DOHH2 (cell line): ENCODE measurements at regions not wholly inside any gene's neighbourhood (a gene's known extent, or its start where the extent isn't known, plus 50 kb on each side); places are given as distances from the start of the nearest gene placed in this dataset.

Experiments used
- H3F3A ChIP-seq: fragments of 200-600 bp; sonication (generic), shearing (Covaris generic); 2 replicates; pipeline ENCODE4 v1.6.0; 2016; ENCODE audit warnings: antibody characterized with exemption, mild to moderate bottlenecking; ENCODE audit not compliant: control insufficient read depth, insufficient read depth
- H3K27ac ChIP-seq: fragments of 200-600 bp; sonication (generic); 2 replicates; pipeline ENCODE4 v1.5.1; 2014; ENCODE audit warnings: low read depth, mild to moderate bottlenecking, low read length, moderate library complexity
- H3K27me3 ChIP-seq: fragments of 200-600 bp; sonication (generic); 2 replicates; pipeline ENCODE4 v1.6.1; 2014; ENCODE audit warnings: mild to moderate bottlenecking, low read length, mixed read lengths; ENCODE audit not compliant: control insufficient read depth
- H3K36me3 ChIP-seq: fragments of 200-600 bp; sonication (generic); 2 replicates; pipeline ENCODE4 v1.6.1; 2014; ENCODE audit warnings: mild to moderate bottlenecking, low read length, moderate library complexity, mixed read lengths; ENCODE audit not compliant: control insufficient read depth
- H3K4me1 ChIP-seq: fragments of 200-600 bp; sonication (generic); 2 replicates; pipeline ENCODE4 v1.6.1; 2014; ENCODE audit warnings: mild to moderate bottlenecking, low read length, mixed read lengths; ENCODE audit not compliant: control insufficient read depth
- H3K4me2 ChIP-seq: fragments of 200-600 bp; sonication (generic); 2 replicates; pipeline ENCODE4 v1.6.0; 2014; ENCODE audit warnings: mild to moderate bottlenecking, low read length, moderate library complexity
- H3K4me3 ChIP-seq: fragments of 200-600 bp; sonication (generic); 2 replicates; pipeline ENCODE4 v1.5.1; 2014; ENCODE audit warnings: mild to moderate bottlenecking, low read length, mixed read lengths
- H3K79me2 ChIP-seq: fragments of 200-600 bp; sonication (generic); 2 replicates; pipeline ENCODE4 v1.6.1; 2014; ENCODE audit warnings: mild to moderate bottlenecking, low read length, mixed read lengths; ENCODE audit not compliant: control insufficient read depth
- H3K9me2 ChIP-seq: fragments of 200-600 bp; sonication (generic); replicated peaks from 2 replicates; pipeline ENCODE4 v1.6.1; 2014; ENCODE audit warnings: mild to moderate bottlenecking, low read length, mixed read lengths; ENCODE audit not compliant: control insufficient read depth
- H3K9me3 ChIP-seq: fragments of 200-600 bp; sonication (generic); 2 replicates; pipeline ENCODE4 v1.6.1; 2014; ENCODE audit warnings: antibody characterized with exemption, low read length, mixed read lengths; ENCODE audit not compliant: control insufficient read depth, insufficient read depth
- H4K20me1 ChIP-seq: fragments of 200-600 bp; sonication (generic); 2 replicates; pipeline ENCODE4 v1.6.0; 2014; ENCODE audit warnings: low read depth, mild to moderate bottlenecking, antibody characterized with exemption, low read length, moderate library complexity; ENCODE audit not compliant: control insufficient read depth, insufficient read depth
- EZH2phosphoT487 ChIP-seq: fragments of 200-600 bp; sonication (generic); IDR thresholded peaks from 2 replicates; pipeline ENCODE4 v1.6.1; 2017; ENCODE audit warnings: borderline replicate concordance, mild to moderate bottlenecking, antibody characterized with exemption, low read length, moderate library complexity, mixed read lengths
- TF ChIP-seq, protein P1 (sequence below): fragments of 200-600 bp; sonication (generic); IDR thresholded peaks from one replicate; pipeline ENCODE4 v1.5.1; 2014; ENCODE audit warnings: antibody characterized with exemption, mild to moderate bottlenecking, low read depth, low read length; ENCODE audit not compliant: poor library complexity, severe bottlenecking

DNA sequence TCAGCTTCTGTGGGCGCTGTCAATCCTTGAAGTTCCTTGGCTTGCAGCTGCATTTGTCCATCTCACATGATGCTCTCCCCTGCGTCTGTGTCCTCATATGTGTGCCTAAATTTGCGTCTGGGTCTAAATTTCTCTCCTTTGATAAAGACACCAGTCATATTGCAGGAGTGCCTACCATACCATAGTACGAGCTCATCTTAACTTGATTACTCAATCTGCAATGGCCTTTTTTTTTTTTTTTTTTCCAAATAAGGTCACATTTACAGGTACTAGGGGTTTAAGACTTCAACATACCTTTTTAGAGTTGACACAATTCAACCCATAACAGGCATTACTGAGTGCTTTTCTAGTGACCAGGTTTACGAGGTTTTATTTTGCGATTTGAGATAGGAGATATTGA, 233.3 kb upstream of the TBX3 start:
- Histone ChIP-seq H3K4me1 (no peaks in the 10 kb centered on the region), H3K27me3 (no peaks in the 10 kb centered on the region), H3K4me3 (no peak overlapping the region), H3K27ac (no peak overlapping the region), H3K36me3 (no peaks in the 10 kb centered on the region), H3K4me2 (no peak overlapping the region), H3K9me2 (no peaks in the 10 kb centered on the region), H3K79me2 (no peaks in the 10 kb centered on the region), H3K9me3 (no peaks in the 10 kb centered on the region), H4K20me1 (no peaks in the 10 kb centered on the region), H3F3A (no peaks in the 10 kb centered on the region)
- TF ChIP-seq, protein P1, sequence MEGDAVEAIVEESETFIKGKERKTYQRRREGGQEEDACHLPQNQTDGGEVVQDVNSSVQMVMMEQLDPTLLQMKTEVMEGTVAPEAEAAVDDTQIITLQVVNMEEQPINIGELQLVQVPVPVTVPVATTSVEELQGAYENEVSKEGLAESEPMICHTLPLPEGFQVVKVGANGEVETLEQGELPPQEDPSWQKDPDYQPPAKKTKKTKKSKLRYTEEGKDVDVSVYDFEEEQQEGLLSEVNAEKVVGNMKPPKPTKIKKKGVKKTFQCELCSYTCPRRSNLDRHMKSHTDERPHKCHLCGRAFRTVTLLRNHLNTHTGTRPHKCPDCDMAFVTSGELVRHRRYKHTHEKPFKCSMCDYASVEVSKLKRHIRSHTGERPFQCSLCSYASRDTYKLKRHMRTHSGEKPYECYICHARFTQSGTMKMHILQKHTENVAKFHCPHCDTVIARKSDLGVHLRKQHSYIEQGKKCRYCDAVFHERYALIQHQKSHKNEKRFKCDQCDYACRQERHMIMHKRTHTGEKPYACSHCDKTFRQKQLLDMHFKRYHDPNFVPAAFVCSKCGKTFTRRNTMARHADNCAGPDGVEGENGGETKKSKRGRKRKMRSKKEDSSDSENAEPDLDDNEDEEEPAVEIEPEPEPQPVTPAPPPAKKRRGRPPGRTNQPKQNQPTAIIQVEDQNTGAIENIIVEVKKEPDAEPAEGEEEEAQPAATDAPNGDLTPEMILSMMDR: no peak
- no peak for TF ChIP-seq EZH2phosphoT487

DNA sequence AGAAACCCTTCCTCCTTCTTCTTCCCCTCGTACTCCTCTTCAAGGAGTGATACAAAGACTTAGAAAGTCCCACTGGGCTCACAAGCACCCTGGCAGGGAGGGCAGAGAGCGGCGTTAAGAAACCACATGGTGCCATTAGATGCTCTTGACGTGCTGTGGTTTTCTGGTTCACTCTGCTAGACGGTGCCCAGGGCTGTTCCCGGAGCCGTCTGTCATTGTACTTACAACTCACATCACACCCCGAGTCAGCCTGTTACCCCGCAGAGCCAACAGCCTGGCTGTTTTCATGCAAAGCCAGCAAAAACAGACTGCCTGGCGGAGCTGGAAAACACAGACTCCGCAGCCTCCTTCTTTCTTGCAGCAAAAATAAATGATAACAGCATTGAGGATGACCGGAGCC, 232.6 kb upstream of the TBX3 start:
- Histone ChIP-seq H3K27ac (no peak overlapping the region), H3K9me2 (no peaks in the 10 kb centered on the region), H3K36me3 (no peaks in the 10 kb centered on the region), H3K9me3 (no peaks in the 10 kb centered on the region), H4K20me1 (no peaks in the 10 kb centered on the region), H3K79me2 (no peaks in the 10 kb centered on the region), H3K4me1 (no peaks in the 10 kb centered on the region), H3K4me2 (no peak overlapping the region), H3F3A (no peaks in the 10 kb centered on the region), H3K4me3 (no peak overlapping the region), H3K27me3 (no peaks in the 10 kb centered on the region)
- TF ChIP-seq, protein P1: no peak
- no peak for TF ChIP-seq EZH2phosphoT487

DNA sequence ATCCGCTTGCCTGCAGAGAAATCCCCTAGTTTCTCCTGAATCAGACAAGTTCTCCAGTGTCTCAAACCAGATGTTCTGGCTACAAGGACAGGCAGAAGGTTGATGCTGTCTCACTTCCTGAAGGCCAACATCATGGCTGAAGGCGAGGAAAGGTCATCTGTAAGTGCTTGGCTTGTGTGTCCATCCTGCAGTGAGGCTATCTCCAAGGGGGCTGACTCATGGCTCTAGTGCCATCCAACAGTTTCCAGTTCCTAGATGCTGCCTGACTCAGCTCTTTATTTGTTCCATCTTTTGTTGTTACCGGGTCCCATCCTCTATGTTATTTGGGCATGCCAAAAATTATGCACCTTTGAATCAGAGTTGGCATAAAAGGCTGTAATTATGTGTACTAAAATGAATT, 232.1 kb upstream of the TBX3 start:
- Histone ChIP-seq H3K27me3 (no peaks in the 10 kb centered on the region), H3K4me1 (no peaks in the 10 kb centered on the region), H3F3A (no peaks in the 10 kb centered on the region)

More for the DNA sequence above, 232.1 kb upstream of the TBX3 start:
- TF ChIP-seq, protein P1: no peak
- no peak for TF ChIP-seq EZH2phosphoT487
- H3K4me3 ChIP-seq: no peak overlapping the region
- H3K27ac ChIP-seq: no peak overlapping the region
- H4K20me1 ChIP-seq: no peaks in the 10 kb centered on the region
- H3K9me3 ChIP-seq: no peaks in the 10 kb centered on the region
- H3K36me3 ChIP-seq: no peaks in the 10 kb centered on the region
- H3K79me2 ChIP-seq: no peaks in the 10 kb centered on the region
- no peak overlapping the region for H3K4me2 ChIP-seq
- no peaks in the 10 kb centered on the region for H3K9me2 ChIP-seq
